H9 (cell line): ENCODE measurements at regions not wholly inside any gene's neighbourhood (a gene's known extent, or its start where the extent isn't known, plus 50 kb on each side); places are given as distances from the start of the nearest gene placed in this dataset.

Experiments
- DNase-seq: peaks from one replicate; pipeline ENCODE4 v3.0.0-alpha.2; 2017
- H2AFZ ChIP-seq: one replicate; pipeline ENCODE4 v1.6.1; 2013; ENCODE audit warnings: mild to moderate bottlenecking, low read length, control low read depth, moderate library complexity
- H2AK5ac ChIP-seq: 2 replicates; pipeline ENCODE4 v1.6.1; 2013; ENCODE audit warnings: low read length, control low read depth, mixed read lengths; ENCODE audit not compliant: insufficient read length
- H2BK120ac ChIP-seq: one replicate; pipeline ENCODE4 v1.6.1; 2013; ENCODE audit warnings: low read depth, mild to moderate bottlenecking, low read length, control low read depth, inconsistent platforms; ENCODE audit not compliant: poor library complexity, severe bottlenecking
- H2BK12ac ChIP-seq: 2 replicates; pipeline ENCODE4 v1.6.1; 2013; ENCODE audit warnings: low read length, control low read depth, mixed read lengths, low read depth; ENCODE audit not compliant: insufficient read length
- H2BK15ac ChIP-seq: 2 replicates; pipeline ENCODE4 v1.6.1; 2013; ENCODE audit warnings: low read depth, low read length, control low read depth
- H2BK20ac ChIP-seq: one replicate; pipeline ENCODE4 v1.6.1; 2013; ENCODE audit warnings: low read depth, mild to moderate bottlenecking, low read length, control low read depth, inconsistent platforms; ENCODE audit not compliant: poor library complexity, severe bottlenecking
- H2BK5ac ChIP-seq: 2 replicates; pipeline ENCODE4 v1.6.1; 2013; ENCODE audit warnings: low read length, control low read depth, mixed read lengths; ENCODE audit not compliant: insufficient read length
- H3K14ac ChIP-seq: 2 replicates; pipeline ENCODE4 v1.6.1; 2013; ENCODE audit warnings: low read length, control low read depth; ENCODE audit not compliant: insufficient read depth
- H3K18ac ChIP-seq: 2 replicates; pipeline ENCODE4 v1.6.1; 2013; ENCODE audit warnings: low read depth, mild to moderate bottlenecking, mixed read lengths, low read length, control low read depth; ENCODE audit not compliant: insufficient read length
- H3K23ac ChIP-seq: 2 replicates; pipeline ENCODE4 v1.6.1; 2013; ENCODE audit warnings: low read length, control low read depth, mixed read lengths, low read depth; ENCODE audit not compliant: insufficient read length
- H3K23me2 ChIP-seq: 2 replicates; pipeline ENCODE4 v1.6.1; 2013; ENCODE audit warnings: low read depth, mild to moderate bottlenecking, mixed read lengths, low read length, control low read depth; ENCODE audit not compliant: insufficient read length, poor library complexity, severe bottlenecking
- H3K27ac ChIP-seq: 2 replicates; pipeline ENCODE4 v1.5.1; 2013; ENCODE audit warnings: low read length, control low read depth, mixed read lengths, low read depth; ENCODE audit not compliant: insufficient read length
- H3K27me3 ChIP-seq: 2 replicates; pipeline ENCODE4 v1.6.1; 2013; ENCODE audit warnings: low read length, control low read depth, inconsistent platforms; ENCODE audit not compliant: insufficient read depth
- H3K4ac ChIP-seq: 2 replicates; pipeline ENCODE4 v1.6.1; 2013; ENCODE audit warnings: low read depth, mild to moderate bottlenecking, control low read depth, inconsistent platforms, low read length, moderate library complexity
- H3K4me1 ChIP-seq: 2 replicates; pipeline ENCODE4 v1.6.1; 2013; ENCODE audit warnings: low read length, control low read depth, inconsistent platforms; ENCODE audit not compliant: insufficient read depth
- H3K4me2 ChIP-seq: 2 replicates; pipeline ENCODE4 v1.6.1; 2013; ENCODE audit warnings: low read length, control low read depth, mixed read lengths; ENCODE audit not compliant: insufficient read length, insufficient read depth
- H3K56ac ChIP-seq: 2 replicates; pipeline ENCODE4 v1.6.1; 2013; ENCODE audit warnings: low read depth, mild to moderate bottlenecking, mixed read lengths, low read length, control low read depth; ENCODE audit not compliant: insufficient read length
- H3K79me1 ChIP-seq: 2 replicates; pipeline ENCODE4 v1.6.1; 2013; ENCODE audit warnings: low read depth, mild to moderate bottlenecking, moderate library complexity, low read length, control low read depth, inconsistent platforms; ENCODE audit not compliant: insufficient read depth, poor library complexity, severe bottlenecking
- H3K79me2 ChIP-seq: 2 replicates; pipeline ENCODE4 v1.6.1; 2013; ENCODE audit warnings: low read length, control low read depth, inconsistent platforms; ENCODE audit not compliant: insufficient read depth
- H3K9ac ChIP-seq: 2 replicates; pipeline ENCODE4 v1.6.1; 2013; ENCODE audit warnings: low read length, control low read depth, mixed read lengths; ENCODE audit not compliant: insufficient read length; ENCODE audit errors: extremely low read depth
- H3K9me3 ChIP-seq: one replicate; pipeline ENCODE4 v1.6.1; 2013; ENCODE audit warnings: low read depth, low read length, inconsistent platforms; ENCODE audit not compliant: control insufficient read depth
- H3T11ph ChIP-seq: one replicate; pipeline ENCODE4 v1.6.1; 2013; ENCODE audit warnings: mild to moderate bottlenecking, low read length, control low read depth, inconsistent platforms
- H4K20me1 ChIP-seq: one replicate; pipeline ENCODE4 v1.6.1; 2013; ENCODE audit not compliant: control insufficient read depth, insufficient read length, insufficient read depth
- H4K5ac ChIP-seq: 2 replicates; pipeline ENCODE4 v1.6.1; 2013; ENCODE audit warnings: low read depth, mild to moderate bottlenecking, mixed read lengths, low read length, control low read depth; ENCODE audit not compliant: insufficient read length
- H4K8ac ChIP-seq: replicated peaks from 2 replicates; pipeline ENCODE4 v1.6.1; 2013; ENCODE audit warnings: low read length, control low read depth, mixed read lengths, low read depth; ENCODE audit not compliant: insufficient read length
- H4K91ac ChIP-seq: 2 replicates; pipeline ENCODE4 v1.6.1; 2013; ENCODE audit warnings: low read depth, mild to moderate bottlenecking, moderate library complexity, mixed read lengths, low read length, control low read depth; ENCODE audit not compliant: insufficient read length
- H3K27ac Mint-ChIP-seq, 3 experiments: 2 replicates in 2 of 3; 3 replicates in 1 of 3; pipeline ENCODE4 v1.8.0; 2020 to 2021; ENCODE audit warnings: mixed read lengths in 3 of 3, mild to moderate bottlenecking in 1 of 3, moderate library complexity in 1 of 3
- H3K27me3 Mint-ChIP-seq: 2 replicates; pipeline ENCODE4 v1.8.0; 2021; ENCODE audit warnings: low read depth, mild to moderate bottlenecking, moderate library complexity, mixed read lengths
- H3K36me3 Mint-ChIP-seq, 3 experiments: 2 replicates in 2 of 3; 3 replicates in 1 of 3; pipeline ENCODE4 v1.8.0; 2020 to 2021; ENCODE audit warnings: low read depth in 3 of 3, mixed read lengths in 3 of 3; ENCODE audit not compliant: insufficient read depth in 1 of 3
- H3K4me1 Mint-ChIP-seq, 2 experiments: 2 replicates each; pipeline ENCODE4 v1.8.0; 2020; ENCODE audit warnings: mixed read lengths in 2 of 2
- H3K4me3 Mint-ChIP-seq, 2 experiments: 2 replicates in 1 of 2; 3 replicates in 1 of 2; pipeline ENCODE4 v1.8.0; 2020 to 2021; ENCODE audit warnings: mild to moderate bottlenecking in 2 of 2, mixed read lengths in 2 of 2, moderate library complexity in 1 of 2
- H3K9me3 Mint-ChIP-seq, 2 experiments: 2 replicates in 1 of 2; 3 replicates in 1 of 2; pipeline ENCODE4 v1.8.0; 2020; ENCODE audit warnings: mild to moderate bottlenecking in 2 of 2, mixed read lengths in 2 of 2, moderate library complexity in 1 of 2
- CTCF ChIP-seq: fragments of 200-600 bp; sonication (generic); conservative IDR thresholded peaks from 3 replicates; pipeline ENCODE4 v1.8.0; 2021; ENCODE audit warnings: antibody characterized with exemption, mild to moderate bottlenecking
- WGBS: extraction: QIAGEN DNeasy Blood & Tissue Kit; methylation state at CpG from one replicate; pipeline ENCODE4 v1.1.7; 2013; ENCODE audit warnings: missing lambda C conversion rate, low lambda C conversion rate, mixed read lengths; ENCODE audit not compliant: insufficient read length; ENCODE audit errors: extremely low coverage; 5-methylcytosine and 5-hydroxymethylcytosine counted together

- Histone ChIP-seq H3K56ac (no peak overlapping the region), H3K4me2 (no peak overlapping the region), H3K4ac (no peak overlapping the region), H3K23ac (no peak overlapping the region), H3K18ac (no peak overlapping the region), H2BK5ac (no peak overlapping the region), H3K9ac (no peak overlapping the region), H3K27ac (no peak overlapping the region), H3K9me3 (no peaks in the 10 kb centered on the region), H4K20me1 (no peaks in the 10 kb centered on the region), H3T11ph (no peak overlapping the region), H3K4me1 (no peaks in the 10 kb centered on the region), H3K14ac (no peak overlapping the region), H2BK120ac (no peak overlapping the region), H4K91ac (no peak overlapping the region), H2BK12ac (no peak overlapping the region), H3K23me2 (no peaks in the 10 kb centered on the region), H3K79me2 (no peaks in the 10 kb centered on the region), H2AK5ac (no peak overlapping the region), H4K8ac (no peak overlapping the region), H2BK20ac (no peak overlapping the region), H3K27me3 (no peaks in the 10 kb centered on the region), H3K79me1 (no peaks in the 10 kb centered on the region), H2AFZ (no peak overlapping the region), H2BK15ac (no peak overlapping the region), H4K5ac (no peak overlapping the region)
- no peak for TF ChIP-seq CTCF
- Mint-ChIP-seq H3K9me3 (no peaks in the 10 kb centered on the region; a peak in 1 of 5 replicates), H3K4me1 (no peaks in the 10 kb centered on the region), H3K27me3 (no peaks in the 10 kb centered on the region; the same call in 1 of the 2 replicates), H3K4me3 (no peak overlapping the region), H3K36me3 (no peaks in the 10 kb centered on the region), H3K27ac (no peak overlapping the region)
- no peak for DNase-seq
- 100% methylated on average over 1 of the region's 2 CpGs for WGBS
Observed at GRCh38 chr2:11939523-11939922, 193.1 kb downstream of the LPIN1 start.
